SHP77 treated with DMSO at 0.1 percent for 48 hours (cell line): ENCODE measurements at regions not wholly inside any gene's neighbourhood (a gene's known extent, or its start where the extent isn't known, plus 50 kb on each side); places are given as distances from the start of the nearest gene placed in this dataset.
A peak's percentile ranks its signal among the peaks of the same experiment; 100 is the strongest.
"Not testable (repeated sequence)": the region's sequence is repeated elsewhere in the genome, so short reads cannot be mapped to it uniquely, and the experiment has no call there.

Experiments used
- DNase-seq: peaks from one replicate; lab custom pipeline; 2025; lab: John Stamatoyannopoulos, UW

- no peak for DNase-seq
These were observed 142.3 kb upstream of the NRP1 start for GRCh38 chr10:33476757-33477273.

- no peak for DNase-seq
These were observed 139.2 kb upstream of the NRP1 start for GRCh38 chr10:33473688-33474087.

GRCh38 chr10:33468006-33468405 is 133.5 kb upstream of the NRP1 start:
- not testable (repeated sequence) for DNase-seq

- DNase-seq = no peak
These were observed 131.3 kb upstream of the NRP1 start for GRCh38 chr10:33465747-33466146.

GRCh38 chr10:33463011-33463410 is 128.5 kb upstream of the NRP1 start:
- DNase-seq = no peak

GRCh38 chr10:33461295-33461640 is 126.8 kb upstream of the NRP1 start:
- DNase-seq = no peak

- no peak for DNase-seq
These were observed 126.2 kb upstream of the NRP1 start for GRCh38 chr10:33460505-33461294.

- no peak for DNase-seq
These were observed 125.1 kb upstream of the NRP1 start for GRCh38 chr10:33459602-33460001.

GRCh38 chr10:33455029-33455428 is 120.6 kb upstream of the NRP1 start:
- DNase-seq = no peak

GRCh38 chr10:33454554-33454953 is 120.1 kb upstream of the NRP1 start:
- DNase-seq = no peak

GRCh38 chr10:33453081-33454025 is 118.9 kb upstream of the NRP1 start:
- peak; percentile 20 for DNase-seq

- DNase-seq = no peak
These were observed 114.1 kb upstream of the NRP1 start for GRCh38 chr10:33448421-33449140.

GRCh38 chr10:33441561-33441960 is 107.1 kb upstream of the NRP1 start:
- no peak for DNase-seq

- DNase-seq = no peak
These were observed 100.5 kb upstream of the NRP1 start for GRCh38 chr10:33434933-33435332.

- no peak for DNase-seq
These were observed 94.2 kb upstream of the NRP1 start for GRCh38 chr10:33428682-33429081.

- peak; percentile 67 for DNase-seq
These were observed 88.7 kb upstream of the NRP1 start for GRCh38 chr10:33423154-33423529.

- DNase-seq = no peak
These were observed 88.1 kb upstream of the NRP1 start for GRCh38 chr10:33422471-33423153.

- DNase-seq = no peak
These were observed 87.5 kb upstream of the NRP1 start for GRCh38 chr10:33421789-33422462.

GRCh38 chr10:33419311-33419710 is 84.8 kb upstream of the NRP1 start:
- DNase-seq = no peak

GRCh38 chr10:33418301-33418700 is 83.8 kb upstream of the NRP1 start:
- DNase-seq = no peak

GRCh38 chr10:33416691-33417090 is 82.2 kb upstream of the NRP1 start:
- no peak for DNase-seq
